NCI-H345 treated with DMSO at 0.1 percent for 48 hours (cell line): ENCODE measurements at regions not wholly inside any gene's neighbourhood (a gene's known extent, or its start where the extent isn't known, plus 50 kb on each side); places are given as distances from the start of the nearest gene placed in this dataset.
"Not testable (repeated sequence)": the region's sequence is repeated elsewhere in the genome, so short reads cannot be mapped to it uniquely, and the experiment has no call there.

Source experiments
- DNase-seq: peaks from one replicate; lab custom pipeline; 2025; ENCODE audit not compliant: unreplicated experiment; lab: John Stamatoyannopoulos, UW

DNA sequence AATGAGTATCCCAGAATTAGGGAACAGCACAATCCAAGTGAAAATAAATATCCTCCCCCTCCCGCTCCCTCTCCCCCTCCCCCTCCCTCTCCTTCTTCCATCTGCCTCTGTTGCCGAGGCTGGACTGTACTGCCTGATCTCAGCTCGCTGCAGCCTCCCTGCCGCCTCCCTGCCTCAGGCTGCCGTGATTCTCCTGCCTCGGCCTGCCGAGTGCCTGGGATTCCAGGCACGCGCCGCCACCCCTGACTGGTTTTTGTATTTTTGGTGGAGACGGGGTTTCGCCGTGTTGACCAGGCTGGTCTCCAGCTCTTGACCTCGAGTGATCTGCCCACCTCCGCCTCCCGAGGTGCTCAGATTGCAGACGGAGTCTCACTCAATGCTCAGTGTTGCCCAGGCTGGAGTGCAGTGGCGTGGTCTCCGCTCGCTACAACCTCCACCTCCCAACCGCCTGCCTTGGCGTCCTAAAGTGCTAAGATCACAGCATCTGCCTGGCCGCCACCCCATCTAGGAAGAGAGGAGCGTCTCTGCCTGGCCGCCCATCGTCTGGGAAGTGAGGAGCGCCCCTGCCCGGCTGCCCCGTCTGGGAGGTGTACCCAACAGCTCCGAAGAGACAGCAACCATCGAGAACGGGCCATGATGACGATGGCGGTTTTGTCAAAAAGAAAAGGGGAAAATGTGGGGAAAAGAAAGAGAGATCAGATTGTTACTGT is 178.9 kb upstream of the IPO5 start:
- DNase-seq, result not testable (repeated sequence)

DNA sequence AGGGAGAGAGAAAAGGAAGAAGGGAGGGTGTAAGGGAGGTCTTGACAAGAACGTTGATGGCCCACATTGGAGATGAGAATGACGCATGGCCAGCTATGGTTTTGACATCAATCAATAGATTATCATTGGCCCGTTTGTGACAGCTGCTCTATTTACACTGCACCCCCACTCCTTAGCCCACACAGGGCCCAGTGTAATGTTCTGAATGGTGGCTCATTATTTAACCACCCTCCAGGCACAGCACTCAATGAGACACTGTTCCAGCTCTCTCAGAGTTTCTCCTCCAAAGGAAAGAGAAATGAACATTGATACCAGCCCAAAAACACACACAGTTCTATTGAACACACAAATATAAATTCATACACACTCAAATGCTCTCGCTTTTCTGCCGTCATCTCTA is 173.0 kb upstream of the IPO5 start:
- no peak for DNase-seq

DNA sequence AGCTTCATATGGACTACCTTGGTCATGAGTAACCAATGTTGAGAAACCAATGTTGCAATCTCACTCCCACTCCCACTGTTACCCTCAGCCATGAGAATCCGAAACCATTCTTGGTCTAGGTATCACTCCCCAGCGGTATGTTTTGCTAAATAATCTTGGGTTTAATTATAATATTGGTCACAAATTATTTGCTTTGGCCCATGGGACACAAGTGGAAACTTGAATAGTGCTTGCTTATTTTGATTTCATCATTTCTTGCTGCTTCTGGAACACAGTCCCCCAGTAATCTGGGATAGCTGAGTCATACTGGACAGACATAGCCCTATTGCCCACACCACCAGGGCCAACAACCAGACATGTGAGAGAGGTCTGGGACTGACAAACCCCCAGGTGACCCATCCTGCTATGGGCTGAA is 171.6 kb upstream of the IPO5 start:
- DNase-seq, result no peak

DNA sequence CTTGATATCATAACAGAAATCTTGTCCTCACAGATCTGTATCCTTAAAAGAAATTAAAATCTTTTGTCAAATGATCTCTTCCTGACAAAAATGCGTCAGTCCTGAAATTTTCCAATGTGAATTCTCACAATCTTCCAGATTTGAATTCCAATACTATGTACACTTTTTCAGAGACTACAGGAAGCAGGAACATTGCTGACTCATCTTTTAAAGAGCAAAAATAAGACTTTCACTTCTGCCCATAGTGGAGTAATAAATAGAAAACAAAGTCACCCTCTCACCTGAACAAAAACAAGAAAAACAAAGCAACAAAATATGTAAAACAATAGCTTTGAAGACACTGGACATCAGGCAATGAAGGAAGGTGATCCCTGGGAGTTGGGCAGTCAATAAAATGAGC is 167.0 kb upstream of the IPO5 start:
- no peak for DNase-seq

DNA sequence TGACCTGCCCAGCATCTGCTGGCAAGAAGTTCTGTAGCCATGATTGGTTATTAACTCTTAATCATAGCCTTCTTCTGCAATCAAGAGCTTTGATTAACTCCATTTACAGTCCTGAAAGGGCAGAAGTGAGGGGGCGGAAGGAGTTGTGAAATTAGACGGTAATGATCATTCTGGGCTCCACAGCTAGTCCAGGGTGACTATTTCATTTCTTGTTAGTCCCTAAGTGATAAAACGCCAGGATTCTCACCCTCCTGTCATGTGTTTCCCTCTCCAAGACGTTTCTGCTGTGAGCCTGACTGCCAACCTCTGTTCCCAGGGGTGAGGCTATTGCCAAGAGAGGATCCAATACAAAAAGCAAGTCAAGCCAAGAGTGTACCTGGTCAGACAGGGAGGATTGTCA is 155.9 kb upstream of the IPO5 start:
- DNase-seq, result no peak

DNA sequence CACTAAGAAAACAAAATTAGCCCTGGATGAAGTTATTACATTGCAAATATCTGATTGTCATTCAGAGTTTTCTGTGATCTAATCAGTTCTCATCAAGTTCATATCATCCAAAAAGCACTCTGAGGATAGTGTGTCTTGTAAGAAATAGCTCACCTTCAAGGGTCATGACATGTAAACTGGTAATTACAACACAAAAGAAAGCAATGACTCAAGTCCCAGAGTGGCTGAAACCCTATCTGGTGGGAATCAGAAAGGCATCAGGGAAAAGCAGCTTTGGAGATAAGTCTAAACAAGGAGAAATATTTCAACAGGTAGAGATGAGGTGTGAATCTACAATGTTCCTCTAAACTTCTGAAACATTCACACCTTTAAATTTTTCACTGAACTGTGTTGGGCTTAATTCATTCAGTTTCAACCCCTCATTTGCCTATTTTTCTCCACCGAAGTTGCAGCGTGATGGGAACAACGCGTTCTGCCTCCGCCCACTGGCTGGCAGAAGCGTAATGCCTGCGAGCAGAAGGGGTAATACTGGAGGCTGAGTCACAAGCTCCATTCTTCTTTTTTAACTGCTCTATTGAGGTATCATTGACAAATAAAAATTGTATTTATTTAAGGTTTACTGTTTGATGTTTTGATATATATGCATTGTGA is 155.2 kb upstream of the IPO5 start:
- DNase-seq, result no peak

DNA sequence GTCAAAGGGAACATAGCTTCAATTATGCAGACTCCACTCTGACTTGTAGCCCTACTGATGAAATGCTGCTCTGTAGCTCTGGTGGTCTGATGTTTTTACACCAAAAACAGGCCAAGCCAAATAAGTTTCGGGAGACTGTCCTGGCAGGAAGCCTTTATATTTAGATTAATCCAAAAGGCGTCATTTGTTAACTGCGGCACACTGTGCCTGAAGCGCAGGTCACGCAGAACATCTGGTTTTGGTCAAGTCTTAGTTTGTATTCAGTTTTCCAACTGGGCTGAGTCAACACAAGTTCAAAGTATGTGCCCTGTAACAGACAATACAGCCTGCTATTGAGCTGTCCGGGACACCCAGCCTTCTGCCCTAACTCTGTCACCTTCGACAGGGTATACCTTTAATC is 154.6 kb upstream of the IPO5 start:
- no peak for DNase-seq

DNA sequence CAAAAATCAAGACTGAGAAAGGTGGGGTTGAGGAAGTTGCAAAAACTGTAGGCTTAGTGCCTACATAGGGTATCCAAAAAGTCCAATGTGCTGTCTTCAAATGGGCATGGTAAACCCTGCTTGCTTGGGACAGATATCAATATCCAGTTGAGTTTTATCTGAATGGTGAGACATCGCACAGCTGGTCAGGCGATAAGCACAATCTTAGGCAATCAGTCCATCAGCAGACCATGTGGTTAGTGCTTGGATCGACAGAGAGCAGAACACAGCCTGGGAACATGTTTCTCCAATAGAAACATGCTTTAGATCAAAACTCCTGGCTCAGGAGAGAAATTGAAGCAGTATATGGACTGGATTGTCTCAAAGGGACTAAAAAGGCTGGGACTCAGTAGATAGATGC is 151.3 kb upstream of the IPO5 start:
- no peak for DNase-seq

DNA sequence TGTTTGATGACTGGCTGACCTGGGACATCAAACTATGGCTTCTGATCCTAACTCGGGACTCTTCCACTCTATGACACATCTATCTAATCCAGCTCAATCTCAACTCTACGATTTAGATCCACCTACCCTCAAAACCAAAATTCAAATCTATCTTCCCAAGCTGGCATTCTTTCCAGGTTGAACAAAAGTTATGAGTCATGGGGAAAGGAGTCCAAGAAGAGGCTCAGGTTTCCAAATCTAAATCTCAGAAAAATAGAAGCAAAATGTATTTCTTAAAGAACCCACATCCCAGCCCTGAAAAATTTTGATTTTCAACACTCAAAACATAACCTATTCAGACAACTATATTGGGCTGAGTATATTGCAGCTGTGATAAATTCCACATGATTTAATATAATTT is 143.9 kb upstream of the IPO5 start:
- no peak for DNase-seq

DNA sequence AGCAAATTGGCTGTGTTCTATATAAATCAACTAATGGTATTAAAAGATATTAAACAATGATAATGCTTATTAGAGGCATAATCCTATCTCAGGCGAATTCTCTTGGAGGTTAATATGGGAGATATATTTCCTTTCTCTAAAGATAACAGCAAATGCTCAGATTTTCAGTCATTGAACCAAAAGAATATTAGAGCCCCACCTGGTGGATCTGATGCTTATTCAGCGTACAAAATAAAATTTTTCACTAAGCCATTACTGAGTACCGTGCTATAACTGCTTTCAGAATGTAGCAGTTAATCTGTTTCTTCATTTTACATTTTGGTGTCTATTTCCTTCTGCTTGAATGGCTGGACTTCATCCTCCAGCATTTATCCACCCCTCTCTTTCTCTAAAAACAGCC is 143.3 kb upstream of the IPO5 start:
- DNase-seq, result no peak

DNA sequence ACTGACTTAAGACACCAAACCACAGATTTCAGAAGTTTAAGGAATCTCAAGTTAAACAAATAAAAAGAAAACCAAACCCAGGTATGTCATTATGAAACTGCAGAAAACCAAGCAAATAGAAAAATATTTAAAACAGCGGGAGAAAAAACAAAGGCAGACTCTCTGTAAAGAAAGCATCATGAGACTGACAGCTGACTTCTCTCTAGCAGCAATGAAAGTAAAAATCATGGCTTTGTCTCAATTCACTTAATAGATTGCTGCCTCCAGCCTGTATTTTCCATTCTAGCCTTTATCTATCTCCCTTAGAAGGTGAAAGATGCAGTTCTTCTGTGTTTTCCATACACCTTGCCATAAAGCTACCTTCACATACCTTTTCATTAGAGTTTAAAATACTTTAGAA is 131.1 kb upstream of the IPO5 start:
- no peak for DNase-seq

DNA sequence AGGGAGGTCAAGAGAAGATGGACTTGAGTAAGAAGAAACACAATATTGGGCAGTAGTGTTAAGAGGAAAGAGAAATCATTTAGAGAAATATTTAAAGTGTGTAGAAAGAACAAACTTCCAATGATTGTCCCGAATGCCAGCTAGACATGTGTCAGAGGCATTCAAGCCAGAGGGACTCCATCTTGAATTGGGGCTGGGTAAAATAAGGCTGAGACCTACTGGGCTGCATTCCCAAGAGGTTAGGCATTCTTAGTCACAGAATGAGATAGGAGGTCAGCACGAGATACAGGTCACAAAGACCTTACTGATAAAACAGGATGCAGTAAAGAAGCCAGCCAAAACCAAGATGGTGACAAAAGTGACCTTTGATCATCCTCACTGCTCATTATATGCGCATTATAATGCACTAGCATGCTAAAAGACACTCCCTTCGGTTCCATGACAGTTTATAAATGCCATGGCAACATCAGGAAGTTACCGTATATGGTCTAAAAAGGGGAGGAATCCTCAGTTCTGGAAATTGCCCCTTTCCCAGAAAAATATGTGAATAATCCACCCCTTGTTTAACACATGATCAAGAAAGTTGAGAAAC is 127.0 kb upstream of the IPO5 start:
- no peak for DNase-seq

DNA sequence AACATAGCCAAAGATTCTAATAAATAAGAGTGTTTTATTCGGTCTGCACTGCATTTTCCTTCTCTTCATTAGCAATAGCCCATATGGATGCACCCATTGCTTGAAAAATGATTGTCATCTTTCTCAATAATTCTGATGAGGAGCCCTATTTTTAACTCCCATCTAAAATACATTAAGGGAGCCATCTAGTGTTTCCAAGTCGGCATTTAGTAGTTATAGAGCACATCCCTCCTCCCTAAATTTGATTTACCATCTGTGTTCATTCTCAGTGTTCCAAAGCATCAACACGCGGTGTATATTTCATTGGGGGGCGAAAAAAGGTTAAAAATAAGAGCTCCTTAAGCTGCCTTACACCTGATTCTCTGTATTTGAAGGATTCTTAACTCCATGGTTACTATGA is 119.2 kb upstream of the IPO5 start:
- no peak for DNase-seq

DNA sequence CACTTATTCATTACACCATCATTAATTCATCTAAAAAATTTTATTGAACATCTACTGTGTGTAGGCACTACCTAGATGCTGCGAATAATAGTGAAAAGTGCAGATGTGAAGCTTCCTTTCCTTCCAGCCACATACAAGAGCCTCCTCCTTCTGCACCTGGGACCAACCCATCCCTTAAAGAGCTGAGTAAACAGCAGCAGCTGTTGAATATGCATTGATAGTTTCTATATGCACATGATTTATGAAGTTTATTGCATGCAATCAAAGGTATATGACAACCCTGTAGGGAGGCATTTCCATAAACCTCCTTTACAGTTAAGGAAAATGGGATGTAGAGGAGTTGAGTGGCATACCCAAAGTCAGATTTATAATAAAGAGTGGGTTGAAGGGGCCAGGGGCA is 110.3 kb upstream of the IPO5 start:
- no peak for DNase-seq

DNA sequence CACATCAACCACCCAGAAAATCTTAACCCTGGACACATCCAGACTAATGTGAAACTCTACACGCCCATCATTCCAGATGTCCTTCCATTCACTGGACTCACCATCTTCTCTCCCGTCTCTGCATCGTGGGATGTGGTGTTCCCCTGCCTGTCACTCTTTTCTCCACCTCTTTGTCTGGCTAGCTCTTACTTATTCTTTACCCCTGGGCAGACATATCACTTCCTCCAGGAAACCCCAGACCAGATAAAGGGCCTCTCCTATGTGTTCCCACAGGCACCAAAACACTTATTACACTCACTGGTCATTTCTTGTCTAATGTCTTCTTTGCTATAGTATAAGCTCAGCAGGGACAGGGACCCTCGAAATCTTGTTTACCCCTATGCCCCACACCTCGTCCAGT is 109.3 kb upstream of the IPO5 start:
- no peak for DNase-seq

DNA sequence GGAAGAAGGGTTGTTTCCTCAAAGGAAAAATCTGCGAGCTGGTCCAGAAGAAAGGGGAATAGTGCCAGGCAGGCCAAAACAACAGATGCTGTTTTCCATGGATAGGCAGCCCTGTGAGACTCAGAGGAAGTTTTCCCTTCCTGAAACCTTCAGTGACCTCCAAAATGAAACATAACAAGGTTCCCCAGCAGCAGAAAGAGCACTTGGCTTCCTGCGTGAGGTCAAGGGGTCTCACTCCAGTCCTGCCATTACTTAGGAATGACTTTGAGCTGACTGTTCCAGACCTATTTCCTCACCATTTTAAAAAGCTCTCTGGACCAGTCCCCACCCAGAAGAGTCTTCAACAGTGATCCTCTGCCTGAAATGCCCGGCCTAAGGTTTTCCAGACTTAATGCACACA is 104.6 kb upstream of the IPO5 start:
- DNase-seq, result no peak

DNA sequence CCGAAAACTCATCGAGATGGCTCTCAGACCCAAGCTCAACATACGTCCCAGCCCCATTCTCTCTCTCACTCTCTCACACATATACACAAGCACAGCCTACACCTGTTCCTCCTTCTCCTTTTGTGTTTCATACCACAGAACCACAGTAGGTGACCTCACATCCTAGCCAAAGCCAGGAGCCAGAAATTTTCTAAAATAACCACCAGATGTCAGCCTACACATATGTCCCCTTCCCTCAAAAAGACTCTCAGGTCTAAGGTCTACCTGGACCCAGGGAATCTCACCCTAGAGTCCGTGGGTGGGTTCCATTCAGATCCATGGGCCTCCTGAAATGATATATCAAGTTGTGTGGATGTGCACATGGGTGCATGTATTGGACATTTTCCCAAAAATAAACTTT is 104.2 kb upstream of the IPO5 start:
- peak; percentile 2 for DNase-seq

DNA sequence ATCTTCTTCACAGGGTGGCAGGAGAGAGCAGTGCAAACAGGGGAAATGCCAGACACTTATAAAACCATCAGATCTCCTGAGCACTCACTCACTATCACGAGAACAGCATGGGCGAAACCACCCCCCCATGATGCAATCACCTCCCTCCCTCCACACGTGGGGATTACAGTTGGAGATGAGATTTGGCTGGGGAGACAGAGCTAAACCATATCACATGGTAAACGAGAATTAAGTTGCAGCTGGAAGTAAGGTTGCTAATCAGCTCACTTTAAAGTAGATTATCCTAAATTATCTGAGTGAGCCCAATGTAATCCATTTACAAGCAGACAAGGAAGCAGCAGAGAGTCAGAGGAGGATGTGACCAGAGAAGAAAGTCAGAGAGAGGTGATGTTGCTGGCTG is 102.2 kb upstream of the IPO5 start:
- no peak for DNase-seq

DNA sequence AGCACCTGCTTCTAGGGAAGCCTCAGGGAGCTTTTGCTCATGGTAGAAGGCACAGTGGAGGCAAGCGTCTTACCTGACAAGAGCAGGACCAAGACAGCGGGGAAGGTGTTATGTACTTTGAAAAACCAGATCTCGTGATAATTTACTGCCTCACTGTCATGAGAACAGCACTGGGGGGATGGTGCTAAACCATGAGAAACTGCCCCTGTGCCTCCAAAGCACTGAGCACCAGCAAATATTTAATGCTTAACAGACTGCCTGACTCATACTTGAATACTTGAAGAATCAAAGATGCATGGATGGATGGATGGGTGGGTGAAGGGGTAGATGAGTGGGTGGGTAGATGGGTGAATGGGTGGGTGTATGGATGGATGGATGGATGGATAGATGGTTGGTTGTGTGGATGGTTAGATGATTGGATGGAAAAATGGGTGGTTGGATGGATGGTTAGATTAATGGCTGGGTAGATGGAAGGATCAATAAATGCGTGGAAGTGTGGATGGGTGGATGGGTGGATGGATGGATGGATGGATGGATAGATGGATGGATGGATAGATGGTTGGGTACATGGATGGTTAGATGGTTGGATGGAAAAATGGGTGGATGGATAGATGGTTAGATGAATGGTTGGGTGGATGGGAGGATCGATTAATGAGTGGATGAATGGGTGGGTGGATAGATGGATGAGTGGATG is 101.1 kb upstream of the IPO5 start:
- no peak for DNase-seq

DNA sequence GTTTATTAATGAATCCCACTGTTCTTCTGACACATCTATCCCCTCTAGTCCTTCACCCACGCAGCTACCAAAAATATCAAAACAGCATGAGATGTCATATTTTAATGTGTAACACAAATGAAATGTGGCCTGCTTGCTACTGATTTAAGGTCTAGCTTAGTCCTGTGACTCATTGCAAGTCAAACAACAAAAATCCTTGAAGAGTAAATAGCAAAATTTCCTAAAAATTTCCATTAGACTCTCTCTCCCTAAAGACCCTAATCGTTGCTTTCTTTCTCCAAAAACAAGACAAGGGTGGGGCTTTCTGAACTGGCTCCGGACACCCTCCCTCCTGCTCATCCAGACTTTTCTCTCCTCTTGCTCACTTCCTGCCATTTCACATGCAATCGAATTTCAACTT is 99.9 kb upstream of the IPO5 start:
- DNase-seq, result no peak

DNA sequence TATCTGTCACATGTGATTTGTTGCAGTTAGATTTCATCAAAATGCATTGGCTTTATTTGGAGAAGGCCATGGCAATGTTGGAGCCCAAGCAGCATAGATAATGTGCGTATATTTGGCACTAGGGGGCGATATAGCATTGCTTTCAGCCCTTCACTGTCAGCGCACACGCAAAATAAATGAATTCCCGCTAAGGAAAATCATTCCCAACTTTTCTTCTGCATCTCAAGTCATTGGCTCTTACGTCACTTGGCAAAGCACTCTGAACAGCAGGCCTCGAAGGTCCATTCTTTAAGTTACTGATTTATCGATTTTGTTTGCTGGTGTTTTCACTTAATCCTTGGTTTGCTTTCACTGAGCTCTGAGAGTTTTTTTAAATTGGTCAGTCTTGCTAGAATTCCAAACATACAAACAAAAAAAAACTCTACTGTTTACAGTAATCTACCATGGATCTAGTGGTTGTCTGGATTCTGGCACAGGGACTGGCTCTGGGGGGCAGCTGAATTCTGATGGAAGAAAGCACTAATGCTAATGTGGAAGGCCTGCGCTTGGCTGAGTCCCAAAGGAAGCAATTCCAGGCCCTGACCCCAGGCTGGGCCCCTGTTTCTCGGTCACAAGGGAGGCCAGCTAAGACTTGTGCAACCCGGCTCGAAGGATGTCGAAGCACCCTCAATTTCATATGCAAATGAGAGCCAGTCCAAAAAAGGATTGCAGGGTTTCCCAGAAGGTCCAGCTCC is 97.7 kb upstream of the IPO5 start:
- DNase-seq, result peak; percentile 79

DNA sequence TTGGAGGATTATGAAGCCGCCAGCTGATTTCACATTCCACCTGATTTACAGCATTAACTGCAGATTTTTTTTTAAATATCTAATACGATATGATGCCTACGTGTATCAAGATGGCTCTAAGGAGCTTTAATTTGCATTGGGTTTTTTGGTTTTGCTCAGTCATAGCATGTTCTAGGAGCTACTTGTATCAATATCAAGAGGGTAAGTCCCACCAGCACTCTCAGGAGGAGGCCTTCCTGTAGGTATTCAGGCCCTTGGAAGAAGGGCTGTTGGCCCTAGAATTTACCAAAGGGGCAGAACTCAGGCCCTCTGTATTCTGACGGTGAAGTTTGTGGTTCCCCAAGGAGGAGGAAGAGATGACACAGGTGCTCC is 97.2 kb upstream of the IPO5 start:
- no peak for DNase-seq
